A549 (cell line): ENCODE measurements at regions not wholly inside any gene's neighbourhood (a gene's known extent, or its start where the extent isn't known, plus 50 kb on each side); places are given as distances from the start of the nearest gene placed in this dataset.

Experiments
- BHLHE40 ChIP-seq: IDR thresholded peaks from 2 replicates; pipeline ENCODE4 v1.6.1; 2012; ENCODE audit warnings: low read depth, low read length, inconsistent platforms
- CEBPB ChIP-seq, 2 experiments: fragments of >200 bp in 1 of 2; sonication (Bioruptor Twin) in 1 of 2; formaldehyde crosslinking in 1 of 2; IDR thresholded peaks; 2 replicates each; pipeline ENCODE4 v1.6.1; 2012 to 2016
- CTCF ChIP-seq: fragments of >200 bp; sonication (Bioruptor Twin); formaldehyde crosslinking; IDR thresholded peaks from 3 replicates; pipeline ENCODE4 v1.5.1; 2016
- FOSL2 ChIP-seq, 2 experiments: fragments of 450-650 bp in 1 of 2; fragments of >200 bp in 1 of 2; sonication (Bioruptor Twin) in 1 of 2; formaldehyde crosslinking; IDR thresholded peaks; 2 replicates each; pipeline versions ENCODE4 v1.5.0 to v1.6.1; 2016 to 2020; ENCODE audit warnings: mild to moderate bottlenecking in 1 of 2, moderate library complexity in 1 of 2
- MAZ ChIP-seq: fragments of 150-350 bp; IDR thresholded peaks from 2 replicates; pipeline ENCODE4 v1.6.1; 2014; ENCODE audit warnings: antibody characterized with exemption, low read depth, low read length, borderline replicate concordance
- NR3C1 ChIP-seq: fragments of >200 bp; sonication (Bioruptor Twin); formaldehyde crosslinking; IDR thresholded peaks from 3 replicates; pipeline ENCODE4 v1.6.1; 2017
- POLR2A ChIP-seq: IDR thresholded peaks from 2 replicates; pipeline ENCODE4 v1.6.1; 2012; ENCODE audit warnings: mild to moderate bottlenecking, low read length
- REST ChIP-seq: fragments of 200-600 bp; sonication (generic); IDR thresholded peaks from 2 replicates; pipeline ENCODE4 v1.6.1; 2016; ENCODE audit warnings: antibody characterized with exemption, mild to moderate bottlenecking, moderate library complexity
- RFX5 ChIP-seq: fragments of 450-650 bp; IDR thresholded peaks from 2 replicates; pipeline ENCODE4 v1.7.1; 2014; ENCODE audit warnings: antibody characterized with exemption, mild to moderate bottlenecking, moderate library complexity

- no peak for TF ChIP-seq FOSL2 (IDR thresholded peaks at IDR 0.05)
- TF ChIP-seq FOSL2 (CRISPR knock-in tag; IDR thresholded peaks at IDR 0.05) = no peak
- TF ChIP-seq NR3C1 = no peak
- TF ChIP-seq CEBPB (IDR thresholded peaks at IDR 0.05) = no peak
- no peak for TF ChIP-seq POLR2A
- no peak for TF ChIP-seq REST
- no peak for TF ChIP-seq CTCF
- TF ChIP-seq RFX5 = no peak
- no peak for TF ChIP-seq MAZ
- no peak for TF ChIP-seq BHLHE40
Observed at GRCh38 chr3:165644331-165644730, 192.9 kb downstream of the BCHE start.
